Fibroblast of lung (primary cell): ENCODE measurements at regions not wholly inside any gene's neighbourhood (a gene's known extent, or its start where the extent isn't known, plus 50 kb on each side); places are given as distances from the start of the nearest gene placed in this dataset.

ENCODE experiments used
- EZH2 ChIP-seq: IDR thresholded peaks from 2 replicates; pipeline ENCODE4 v1.5.1; 2012; ENCODE audit warnings: low read length, control low read depth, mild to moderate bottlenecking; ENCODE audit errors: missing control alignments
- TF ChIP-seq, protein P1 (sequence below), 2 donors: IDR thresholded peaks in 1 of 2; conservative IDR thresholded peaks in 1 of 2; 1 replicate in 1 of 2; 2 replicates in 1 of 2; pipeline ENCODE4 v1.5.1; 2011 to 2012; ENCODE audit warnings: low read length in 2 of 2, control low read depth in 1 of 2, inconsistent platforms in 1 of 2, low read depth in 1 of 2, mild to moderate bottlenecking in 1 of 2

DNA sequence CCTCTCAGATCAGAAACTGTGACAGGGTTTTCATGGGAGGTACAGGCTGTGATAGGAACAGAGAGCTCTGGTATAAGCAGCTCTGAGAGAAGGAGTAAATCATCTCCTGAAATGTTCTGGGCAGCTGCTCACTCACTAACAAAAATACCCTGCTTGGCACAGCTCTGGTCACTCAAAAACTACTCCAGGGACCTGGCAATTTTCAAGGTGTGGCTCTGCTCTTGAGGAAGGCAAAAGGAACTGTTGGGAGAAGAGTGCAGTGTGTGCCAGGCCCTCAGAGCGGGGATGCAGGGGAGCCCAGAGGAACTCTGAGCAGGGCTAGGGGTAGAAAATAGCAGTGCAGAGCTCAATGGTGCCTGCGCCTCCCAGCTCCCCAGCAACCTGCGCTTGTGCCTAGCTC is 180.5 kb upstream of the ZBED5 start:
- TF ChIP-seq, protein P1, sequence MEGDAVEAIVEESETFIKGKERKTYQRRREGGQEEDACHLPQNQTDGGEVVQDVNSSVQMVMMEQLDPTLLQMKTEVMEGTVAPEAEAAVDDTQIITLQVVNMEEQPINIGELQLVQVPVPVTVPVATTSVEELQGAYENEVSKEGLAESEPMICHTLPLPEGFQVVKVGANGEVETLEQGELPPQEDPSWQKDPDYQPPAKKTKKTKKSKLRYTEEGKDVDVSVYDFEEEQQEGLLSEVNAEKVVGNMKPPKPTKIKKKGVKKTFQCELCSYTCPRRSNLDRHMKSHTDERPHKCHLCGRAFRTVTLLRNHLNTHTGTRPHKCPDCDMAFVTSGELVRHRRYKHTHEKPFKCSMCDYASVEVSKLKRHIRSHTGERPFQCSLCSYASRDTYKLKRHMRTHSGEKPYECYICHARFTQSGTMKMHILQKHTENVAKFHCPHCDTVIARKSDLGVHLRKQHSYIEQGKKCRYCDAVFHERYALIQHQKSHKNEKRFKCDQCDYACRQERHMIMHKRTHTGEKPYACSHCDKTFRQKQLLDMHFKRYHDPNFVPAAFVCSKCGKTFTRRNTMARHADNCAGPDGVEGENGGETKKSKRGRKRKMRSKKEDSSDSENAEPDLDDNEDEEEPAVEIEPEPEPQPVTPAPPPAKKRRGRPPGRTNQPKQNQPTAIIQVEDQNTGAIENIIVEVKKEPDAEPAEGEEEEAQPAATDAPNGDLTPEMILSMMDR (conservative IDR thresholded peaks at IDR 0.05 in 1 of 2, IDR thresholded peaks at IDR 0.05 in 1 of 2; ENCODE audit: low read depth in 1 of 2, low read length in 2 of 2) = no peak
- no peak for TF ChIP-seq EZH2
